Glutamatergic neuron (in vitro differentiated cells): ENCODE measurements at regions not wholly inside any gene's neighbourhood (a gene's known extent, or its start where the extent isn't known, plus 50 kb on each side); places are given as distances from the start of the nearest gene placed in this dataset.

ENCODE experiments used
- DNase-seq: peaks from one replicate; pipeline ENCODE4 v3.0.0; 2022
- H3K27ac Mint-ChIP-seq: one replicate; pipeline ENCODE4 v1.8.0; 2020; ENCODE audit warnings: mild to moderate bottlenecking, mixed read lengths, inconsistent platforms; ENCODE audit not compliant: unreplicated experiment
- H3K27me3 Mint-ChIP-seq: one replicate; pipeline ENCODE4 v1.8.0; 2020; ENCODE audit warnings: mild to moderate bottlenecking, moderate library complexity, mixed read lengths, inconsistent platforms; ENCODE audit not compliant: unreplicated experiment
- H3K36me3 Mint-ChIP-seq: one replicate; pipeline ENCODE4 v1.8.0; 2020; ENCODE audit warnings: mild to moderate bottlenecking, mixed read lengths, inconsistent platforms; ENCODE audit not compliant: unreplicated experiment
- H3K4me1 Mint-ChIP-seq: one replicate; pipeline ENCODE4 v1.8.0; 2020; ENCODE audit warnings: mild to moderate bottlenecking, low read depth, mixed read lengths, inconsistent platforms; ENCODE audit not compliant: unreplicated experiment
- H3K4me3 Mint-ChIP-seq: one replicate; pipeline ENCODE4 v1.8.0; 2020; ENCODE audit warnings: mild to moderate bottlenecking, mixed read lengths, inconsistent platforms; ENCODE audit not compliant: unreplicated experiment
- H3K9me3 Mint-ChIP-seq: one replicate; pipeline ENCODE4 v1.8.0; 2020; ENCODE audit warnings: mild to moderate bottlenecking, moderate library complexity, mixed read lengths, inconsistent platforms; ENCODE audit not compliant: unreplicated experiment
- TF ChIP-seq, protein P1 (sequence below): fragments of 200-600 bp; sonication (generic); IDR thresholded peaks from one replicate; pipeline ENCODE4 v1.5.0; 2021; ENCODE audit not compliant: partially characterized antibody, unreplicated experiment

DNA sequence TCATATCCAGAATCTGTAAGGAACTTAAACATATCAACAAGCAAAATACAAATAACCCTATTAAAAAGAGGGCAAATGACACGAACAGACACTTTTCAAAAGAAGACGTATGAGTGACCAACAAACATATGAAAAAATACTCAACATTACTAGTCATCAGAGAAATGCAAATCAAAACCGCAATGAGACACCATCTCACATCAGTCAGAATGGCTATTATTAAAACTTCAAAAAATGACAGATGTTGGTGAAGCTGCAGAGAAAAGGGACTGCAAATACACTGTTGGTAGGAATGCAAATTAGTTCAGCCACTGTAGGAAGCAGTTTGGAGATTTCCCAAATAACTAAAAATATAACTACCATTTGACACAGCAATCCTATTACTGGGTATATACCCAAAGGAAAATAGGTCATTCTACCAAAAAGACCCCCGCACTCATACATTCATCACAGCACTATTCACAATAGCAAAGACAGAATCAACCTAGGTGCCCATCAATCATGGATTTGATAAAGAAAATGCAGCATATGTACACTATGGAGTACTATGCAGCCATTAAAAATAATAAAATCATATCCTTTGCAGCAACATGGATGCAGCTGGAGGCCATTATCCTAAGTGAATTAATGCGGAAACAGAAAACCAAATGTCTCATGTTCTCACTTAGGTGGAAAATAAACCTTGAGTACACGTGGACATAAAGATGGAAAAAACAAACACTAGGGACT, 230.1 kb upstream of the RAB4A start:
- Mint-ChIP-seq H3K36me3 (no peaks in the 10 kb centered on the region), H3K9me3 (peaks cover 4% of the 10 kb centered on the region), H3K4me3 (no peak overlapping the region), H3K27me3 (no peaks in the 10 kb centered on the region), H3K27ac (no peak overlapping the region), H3K4me1 (peaks cover 8% of the 10 kb centered on the region)
- DNase-seq = no peak
- TF ChIP-seq, protein P1, sequence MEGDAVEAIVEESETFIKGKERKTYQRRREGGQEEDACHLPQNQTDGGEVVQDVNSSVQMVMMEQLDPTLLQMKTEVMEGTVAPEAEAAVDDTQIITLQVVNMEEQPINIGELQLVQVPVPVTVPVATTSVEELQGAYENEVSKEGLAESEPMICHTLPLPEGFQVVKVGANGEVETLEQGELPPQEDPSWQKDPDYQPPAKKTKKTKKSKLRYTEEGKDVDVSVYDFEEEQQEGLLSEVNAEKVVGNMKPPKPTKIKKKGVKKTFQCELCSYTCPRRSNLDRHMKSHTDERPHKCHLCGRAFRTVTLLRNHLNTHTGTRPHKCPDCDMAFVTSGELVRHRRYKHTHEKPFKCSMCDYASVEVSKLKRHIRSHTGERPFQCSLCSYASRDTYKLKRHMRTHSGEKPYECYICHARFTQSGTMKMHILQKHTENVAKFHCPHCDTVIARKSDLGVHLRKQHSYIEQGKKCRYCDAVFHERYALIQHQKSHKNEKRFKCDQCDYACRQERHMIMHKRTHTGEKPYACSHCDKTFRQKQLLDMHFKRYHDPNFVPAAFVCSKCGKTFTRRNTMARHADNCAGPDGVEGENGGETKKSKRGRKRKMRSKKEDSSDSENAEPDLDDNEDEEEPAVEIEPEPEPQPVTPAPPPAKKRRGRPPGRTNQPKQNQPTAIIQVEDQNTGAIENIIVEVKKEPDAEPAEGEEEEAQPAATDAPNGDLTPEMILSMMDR = no peak

DNA sequence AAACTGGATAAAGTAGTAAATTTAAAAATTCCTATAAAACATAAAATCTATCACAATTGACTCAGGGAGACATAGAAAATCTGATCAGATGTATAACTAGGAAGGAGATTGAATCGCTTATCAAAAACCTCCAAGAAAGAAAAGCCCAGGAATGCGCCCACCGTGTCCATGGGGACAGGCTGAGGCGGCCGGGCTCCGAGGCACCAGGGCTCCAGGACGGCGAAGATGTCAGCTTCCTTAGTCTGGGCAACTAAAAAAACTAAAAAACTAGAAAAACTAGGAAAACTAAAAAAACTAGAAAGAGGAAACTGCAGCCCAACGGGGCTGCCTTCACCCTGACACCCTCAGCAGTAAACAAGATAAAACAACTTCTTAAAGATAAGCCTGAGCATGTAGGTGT, 229.0 kb upstream of the RAB4A start:
- Mint-ChIP-seq H3K36me3 (no peaks in the 10 kb centered on the region), H3K27ac (no peak overlapping the region), H3K4me1 (peaks cover 8% of the 10 kb centered on the region), H3K9me3 (peaks cover 5% of the 10 kb centered on the region), H3K4me3 (no peak overlapping the region), H3K27me3 (no peaks in the 10 kb centered on the region)
- TF ChIP-seq, protein P1 = no peak
- no peak for DNase-seq

DNA sequence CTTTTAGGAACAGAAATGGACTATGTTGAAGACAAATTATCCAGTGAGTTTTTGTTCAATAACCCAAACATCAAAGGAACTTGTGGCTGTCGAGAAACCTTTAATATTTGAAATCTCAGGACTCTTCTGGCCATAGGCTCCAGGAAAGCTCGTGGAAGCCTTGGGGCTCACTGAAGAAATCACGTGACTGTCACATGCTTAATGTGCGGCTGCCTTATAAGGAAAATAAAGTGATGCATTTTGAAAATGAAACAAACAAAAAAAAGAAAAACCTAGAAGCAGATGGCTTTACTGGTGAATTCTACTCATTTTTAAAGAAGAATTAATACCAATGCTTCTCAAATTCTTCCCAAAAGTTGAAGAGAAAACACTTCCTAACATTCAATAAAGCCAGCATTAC, 228.4 kb upstream of the RAB4A start:
- H3K36me3 Mint-ChIP-seq = no peaks in the 10 kb centered on the region
- TF ChIP-seq, protein P1 = no peak
- DNase-seq = no peak
- H3K27me3 Mint-ChIP-seq = no peaks in the 10 kb centered on the region
- H3K9me3 Mint-ChIP-seq = peaks cover 5% of the 10 kb centered on the region
- H3K27ac Mint-ChIP-seq = no peak overlapping the region
- no peak overlapping the region for H3K4me3 Mint-ChIP-seq
- peaks cover 8% of the 10 kb centered on the region for H3K4me1 Mint-ChIP-seq

DNA sequence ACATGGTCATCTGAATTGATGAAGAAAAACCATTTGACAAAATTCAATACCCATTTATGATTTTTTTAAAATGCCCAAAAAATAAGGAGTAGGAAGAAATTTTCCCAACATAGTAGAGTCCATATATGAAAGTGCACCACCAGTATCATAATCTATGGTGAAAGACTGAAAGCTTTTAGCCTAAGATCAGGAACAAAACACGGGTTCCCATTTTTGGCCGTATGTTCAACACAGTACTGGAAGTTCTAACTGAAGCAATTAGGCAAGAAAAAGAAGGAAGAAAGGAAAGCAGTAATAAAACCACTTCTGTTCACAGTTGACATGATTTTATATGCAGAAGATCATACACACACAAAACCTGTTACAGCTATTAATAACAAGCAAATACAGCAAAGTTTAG, 227.8 kb upstream of the RAB4A start:
- no peaks in the 10 kb centered on the region for H3K36me3 Mint-ChIP-seq
- peaks cover 5% of the 10 kb centered on the region for H3K9me3 Mint-ChIP-seq
- H3K27ac Mint-ChIP-seq = no peak overlapping the region
- no peak overlapping the region for H3K4me3 Mint-ChIP-seq
- no peak for DNase-seq
- H3K4me1 Mint-ChIP-seq = peaks cover 5% of the 10 kb centered on the region
- H3K27me3 Mint-ChIP-seq = no peaks in the 10 kb centered on the region
- TF ChIP-seq, protein P1 = no peak

DNA sequence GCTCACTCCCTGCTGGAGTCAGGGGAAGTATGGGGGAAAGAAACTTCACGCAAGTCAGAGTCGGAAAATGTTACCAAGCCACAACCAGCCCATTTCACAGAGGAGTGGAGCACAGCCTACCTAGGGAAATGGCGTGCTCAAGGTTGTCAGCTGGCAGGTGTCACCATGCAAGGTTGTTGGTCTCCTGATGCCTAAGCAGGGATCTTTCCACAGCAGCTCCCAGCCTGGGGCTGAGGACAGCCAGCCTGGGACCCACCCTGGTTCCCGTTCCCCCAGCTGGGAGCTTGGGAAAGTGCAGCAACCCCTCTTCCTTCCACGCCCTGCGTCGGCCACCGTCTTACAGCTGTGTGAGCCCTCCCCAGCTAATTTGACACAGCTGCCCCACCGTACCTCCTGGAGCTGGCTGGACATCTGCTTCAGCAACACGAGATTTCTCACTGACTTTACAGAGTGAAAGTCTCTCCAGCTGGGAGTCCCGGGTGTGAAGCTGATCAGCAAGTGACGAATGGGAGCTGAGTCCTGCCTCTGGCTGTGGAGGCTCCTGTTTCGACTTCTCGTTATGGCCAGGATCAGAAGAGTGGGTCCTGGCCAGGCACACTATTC, 224.6 kb upstream of the RAB4A start:
- no peaks in the 10 kb centered on the region for H3K27me3 Mint-ChIP-seq
- H3K27ac Mint-ChIP-seq = no peak overlapping the region
- peaks cover 3% of the 10 kb centered on the region for H3K9me3 Mint-ChIP-seq
- peaks cover 4% of the 10 kb centered on the region for H3K36me3 Mint-ChIP-seq
- TF ChIP-seq, protein P1 = no peak
- no peak for DNase-seq
- H3K4me1 Mint-ChIP-seq = no peaks in the 10 kb centered on the region
- no peak overlapping the region for H3K4me3 Mint-ChIP-seq
